Amygdala (tissue), 56 donors: ENCODE measurements at regions not wholly inside any gene's neighbourhood (a gene's known extent, or its start where the extent isn't known, plus 50 kb on each side); places are given as distances from the start of the nearest gene placed in this dataset.
"Not testable (repeated sequence)": the region's sequence is repeated elsewhere in the genome, so short reads cannot be mapped to it uniquely, and the experiment has no call there.

Source experiments
- DNase-seq, 56 donors: peaks; one replicate each; lab custom pipeline; 2025; lab: John Stamatoyannopoulos, UW

- no peak for DNase-seq
Measured at GRCh38 chr3:21042184-21042583, 708.8 kb downstream of the ZNF385D start.

GRCh38 chr3:21041621-21042020, 709.4 kb downstream of the ZNF385D start:
- no peak for DNase-seq

GRCh38 chr3:21036888-21037287, 714.1 kb downstream of the ZNF385D start:
- no peak for DNase-seq

- DNase-seq, result no peak
Measured at GRCh38 chr3:21028412-21028811, 722.6 kb downstream of the ZNF385D start.

- no peak for DNase-seq
Measured at GRCh38 chr3:21024563-21024962, 726.4 kb downstream of the ZNF385D start.

- no peak for DNase-seq
Measured at GRCh38 chr3:21020681-21021080, 730.3 kb downstream of the ZNF385D start.

GRCh38 chr3:21020043-21020442, 731.0 kb downstream of the ZNF385D start:
- DNase-seq, result no peak

- DNase-seq, result no peak
Measured at GRCh38 chr3:21017115-21017852, 733.7 kb downstream of the ZNF385D start.

- DNase-seq, result no peak
Measured at GRCh38 chr3:21013566-21013965, 737.4 kb downstream of the ZNF385D start.

- DNase-seq, result no peak
Measured at GRCh38 chr3:20999661-21000060, 751.3 kb downstream of the ZNF385D start.

GRCh38 chr3:20997183-20997582, 753.8 kb downstream of the ZNF385D start:
- no peak for DNase-seq

- DNase-seq, result no peak
Measured at GRCh38 chr3:20990896-20991295, 760.1 kb downstream of the ZNF385D start.

- not testable (repeated sequence) for DNase-seq
Measured at GRCh38 chr3:20989653-20990052, 761.4 kb downstream of the ZNF385D start.

- no peak for DNase-seq
Measured at GRCh38 chr3:20984594-20985205, 766.3 kb downstream of the ZNF385D start.

GRCh38 chr3:20975188-20975651, 775.8 kb downstream of the ZNF385D start:
- DNase-seq, result no peak

- DNase-seq, result no peak
Measured at GRCh38 chr3:20974396-20974795, 776.6 kb downstream of the ZNF385D start.

- DNase-seq, result not testable (repeated sequence)
Measured at GRCh38 chr3:20970807-20971206, 780.2 kb downstream of the ZNF385D start.

- DNase-seq, result not testable (repeated sequence)
Measured at GRCh38 chr3:20967485-20967884, 781.5 kb upstream of the SGO1 start.

GRCh38 chr3:20958161-20958560, 772.2 kb upstream of the SGO1 start:
- no peak for DNase-seq

- no peak for DNase-seq
Measured at GRCh38 chr3:20945892-20946291, 759.9 kb upstream of the SGO1 start.

GRCh38 chr3:20935791-20936190, 749.8 kb upstream of the SGO1 start:
- DNase-seq, result no peak

GRCh38 chr3:20931834-20932233, 745.8 kb upstream of the SGO1 start:
- DNase-seq, result no peak
